HG03575 (cell line): ENCODE measurements at regions not wholly inside any gene's neighbourhood (a gene's known extent, or its start where the extent isn't known, plus 50 kb on each side); places are given as distances from the start of the nearest gene placed in this dataset.

Experiments used
- ATAC-seq: cut with Tn5 transposase; IDR thresholded peaks from one replicate; pipeline ENCODE4 v1.9.1; 2021; ENCODE audit not compliant: unreplicated experiment, insufficient number of reproducible peaks, low FRiP score; ENCODE audit errors: extremely low read depth

GRCh38 chr13:33940256-33940655 lies 122.3 kb downstream of the RFC3 start:
- ATAC-seq: no peak

DNA sequence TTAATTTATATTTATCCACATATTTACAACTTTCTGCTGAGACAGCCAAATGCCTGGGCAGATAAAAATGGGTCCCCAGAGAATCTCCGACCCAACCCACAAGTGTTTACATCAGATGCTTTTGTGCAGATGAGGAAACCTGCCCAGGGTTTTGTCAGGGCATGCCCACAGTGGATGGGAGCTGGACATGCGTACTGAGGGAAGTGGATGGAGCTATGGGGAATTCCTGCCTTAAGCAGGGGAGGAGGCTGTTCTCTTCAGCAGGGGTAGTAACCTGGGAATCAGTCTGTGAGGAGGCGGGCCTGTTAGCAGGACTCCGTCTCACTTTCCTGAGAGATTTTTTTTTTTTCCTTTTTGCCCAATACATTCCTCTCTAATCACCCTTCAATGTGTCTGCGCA lies 122.9 kb downstream of the RFC3 start:
- ATAC-seq: no peak

DNA sequence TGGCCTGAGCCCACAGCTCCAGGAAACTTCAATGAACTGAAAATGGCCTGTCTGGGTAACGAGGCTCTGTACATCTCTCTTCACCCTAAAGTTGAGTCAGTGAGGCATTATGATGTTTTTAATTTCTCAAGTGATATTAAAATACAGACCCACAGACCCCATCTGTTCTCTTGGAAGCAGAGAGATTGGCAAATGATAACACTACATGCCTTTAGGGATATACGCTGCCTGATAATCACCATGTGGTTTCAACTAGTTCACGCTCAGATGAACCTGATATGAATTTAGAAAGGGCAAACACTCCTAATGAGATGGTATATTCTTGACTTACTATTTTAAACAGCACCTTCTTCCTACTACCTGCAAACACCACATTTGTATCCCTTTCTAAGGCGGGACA lies 127.5 kb downstream of the RFC3 start:
- ATAC-seq: no peak

DNA sequence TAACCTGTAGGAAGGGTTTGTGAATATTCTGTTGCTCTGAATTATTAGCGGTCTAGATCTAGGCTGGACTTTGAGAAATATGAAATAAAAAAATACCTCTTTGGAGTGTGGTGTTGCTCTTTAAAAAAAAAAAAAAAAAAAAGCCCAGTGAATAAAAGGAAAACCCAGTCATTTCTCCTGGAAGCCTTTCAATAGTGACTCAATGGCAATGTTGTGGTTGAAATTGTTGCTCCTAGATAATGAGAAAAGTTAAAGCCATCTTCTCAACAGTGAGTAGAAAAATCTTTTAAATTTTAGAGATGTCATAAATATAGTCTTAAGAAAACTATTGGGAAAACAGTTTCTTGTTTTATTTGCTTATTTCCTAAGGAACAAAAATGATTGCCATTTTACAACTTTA lies 135.3 kb downstream of the RFC3 start:
- ATAC-seq: no peak

DNA sequence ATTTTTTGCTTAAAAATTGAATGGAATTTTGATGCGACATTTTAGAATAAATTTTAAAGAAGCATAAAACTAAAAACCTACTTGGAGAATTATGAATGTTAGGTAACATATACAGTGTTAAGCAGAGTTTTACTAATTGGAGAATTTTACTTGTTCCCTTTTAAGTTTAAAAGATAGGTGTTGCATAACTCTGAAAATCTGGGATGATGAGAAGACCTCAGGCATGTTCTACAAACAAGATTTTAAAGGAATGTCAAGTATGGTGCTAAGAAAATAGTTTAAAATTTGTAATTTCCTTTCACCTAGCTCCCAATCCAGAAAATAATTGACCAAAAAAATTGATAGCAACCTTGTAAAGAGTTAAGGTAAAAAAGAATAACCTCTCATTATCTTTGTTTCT lies 135.8 kb downstream of the RFC3 start:
- no peak for ATAC-seq

DNA sequence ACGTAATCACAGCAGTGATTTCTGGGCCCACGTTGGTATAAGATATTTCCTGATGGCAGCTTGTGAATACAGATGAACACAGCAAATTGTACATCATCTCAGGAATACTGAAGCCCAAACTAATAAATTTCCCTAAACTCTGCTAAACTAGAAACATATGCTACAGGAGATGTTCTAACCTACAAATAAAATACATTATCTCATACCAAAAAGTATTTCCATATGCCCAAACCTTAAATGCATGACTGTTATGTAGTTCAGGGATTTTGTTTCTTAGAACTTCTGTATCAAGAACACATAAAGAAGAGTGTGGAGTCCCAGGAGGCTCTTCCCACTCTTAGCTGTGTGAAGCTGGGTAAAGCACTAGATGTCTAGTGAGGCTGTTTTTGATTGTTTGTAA lies 138.4 kb downstream of the RFC3 start:
- no peak for ATAC-seq

GRCh38 chr13:33957497-33957905 lies 139.6 kb downstream of the RFC3 start:
- ATAC-seq: no peak

DNA sequence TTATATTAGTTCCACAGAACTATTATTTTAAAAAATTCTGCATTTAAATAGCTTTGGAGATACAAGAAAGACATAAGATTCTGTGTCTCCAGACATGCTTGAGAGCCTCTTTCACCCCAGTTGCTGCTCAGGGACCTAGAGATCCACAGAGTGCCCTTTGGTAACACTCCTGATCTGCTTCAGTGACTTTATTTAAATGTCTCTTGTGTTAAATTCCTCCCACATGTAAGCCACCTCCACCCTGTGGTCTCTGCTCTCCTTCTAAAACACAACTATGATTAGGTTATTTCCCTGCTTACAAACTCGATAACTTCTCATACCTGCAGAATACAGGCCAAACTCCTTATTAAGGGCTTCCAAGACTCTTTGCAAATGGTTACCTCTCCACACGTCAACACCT lies 141.0 kb downstream of the RFC3 start:
- no peak for ATAC-seq

- ATAC-seq: no peak
These were observed 145.2 kb downstream of the RFC3 start for GRCh38 chr13:33963134-33963533.

- ATAC-seq: no peak
These were observed 145.9 kb downstream of the RFC3 start for GRCh38 chr13:33963895-33964294.

DNA sequence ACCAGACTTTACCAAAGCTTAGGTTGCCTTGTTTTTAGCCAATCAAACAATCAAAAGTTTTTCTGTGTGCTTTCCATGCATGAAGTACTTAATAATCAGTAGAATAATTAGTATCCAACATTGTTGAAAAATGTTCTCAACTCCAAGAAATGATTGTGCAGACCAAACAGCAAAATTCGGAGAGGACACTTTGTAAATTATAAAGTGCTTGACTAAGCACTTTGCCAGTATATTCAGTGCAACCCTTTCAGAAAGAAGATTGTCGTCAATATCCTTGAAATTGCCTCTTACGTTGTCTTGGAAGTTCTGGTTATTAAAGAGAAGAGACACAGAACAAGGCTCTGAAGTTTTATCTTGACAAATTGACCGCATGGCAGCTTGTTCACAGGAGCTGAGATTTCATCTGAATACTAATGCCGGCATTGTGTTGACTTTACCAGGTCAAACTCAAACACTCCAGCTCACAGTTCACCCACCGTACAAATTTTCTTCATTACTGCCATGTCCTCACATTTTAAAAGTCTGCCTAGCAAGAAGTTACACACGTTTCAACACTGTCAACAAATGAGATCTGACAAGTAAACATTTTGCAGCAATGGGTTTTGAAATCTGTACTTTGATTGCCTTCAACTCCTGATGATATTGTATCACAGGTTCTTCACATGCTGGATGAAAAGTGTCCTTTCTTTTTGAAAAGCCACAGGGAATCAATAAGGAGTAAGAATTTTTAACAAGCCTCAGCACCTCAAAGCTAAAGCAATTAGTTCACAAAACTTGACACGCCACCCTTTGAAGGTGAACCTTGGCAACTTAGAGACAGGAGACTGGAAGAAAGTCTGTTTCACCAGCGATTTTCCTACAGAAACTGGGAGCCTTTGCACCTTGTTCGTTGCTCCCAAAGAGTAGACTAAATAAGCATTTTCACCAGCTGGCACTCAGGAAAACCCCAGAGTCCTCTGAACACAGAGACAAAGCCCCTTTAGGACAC lies 150.9 kb downstream of the RFC3 start:
- no peak for ATAC-seq

- no peak for ATAC-seq
These were observed 153.0 kb downstream of the RFC3 start for GRCh38 chr13:33970746-33971561.

GRCh38 chr13:33971562-33971819 lies 153.5 kb downstream of the RFC3 start:
- ATAC-seq: no peak

- no peak for ATAC-seq
These were observed 155.2 kb downstream of the RFC3 start for GRCh38 chr13:33973194-33973593.

GRCh38 chr13:33976965-33977364 lies 159.0 kb downstream of the RFC3 start:
- no peak for ATAC-seq

DNA sequence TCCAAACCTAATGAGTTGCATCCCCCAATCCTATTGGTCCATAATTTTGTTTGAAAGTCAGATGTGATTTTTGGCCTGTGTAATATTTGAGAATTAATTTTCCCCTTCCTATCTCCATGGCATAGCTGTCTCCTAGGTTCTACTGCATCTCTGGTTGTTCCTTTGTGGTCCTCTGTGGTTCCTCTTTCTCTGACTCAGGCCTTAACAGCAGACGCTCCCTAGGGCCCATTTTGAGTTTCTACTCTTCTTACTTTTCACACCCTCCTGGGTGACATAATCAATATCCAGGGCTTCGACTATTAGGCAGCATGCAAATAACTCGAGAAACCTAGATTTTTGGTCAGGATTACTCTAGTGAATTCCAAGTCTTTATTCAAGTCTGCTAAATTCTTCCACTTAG lies 160.7 kb downstream of the RFC3 start:
- no peak for ATAC-seq

DNA sequence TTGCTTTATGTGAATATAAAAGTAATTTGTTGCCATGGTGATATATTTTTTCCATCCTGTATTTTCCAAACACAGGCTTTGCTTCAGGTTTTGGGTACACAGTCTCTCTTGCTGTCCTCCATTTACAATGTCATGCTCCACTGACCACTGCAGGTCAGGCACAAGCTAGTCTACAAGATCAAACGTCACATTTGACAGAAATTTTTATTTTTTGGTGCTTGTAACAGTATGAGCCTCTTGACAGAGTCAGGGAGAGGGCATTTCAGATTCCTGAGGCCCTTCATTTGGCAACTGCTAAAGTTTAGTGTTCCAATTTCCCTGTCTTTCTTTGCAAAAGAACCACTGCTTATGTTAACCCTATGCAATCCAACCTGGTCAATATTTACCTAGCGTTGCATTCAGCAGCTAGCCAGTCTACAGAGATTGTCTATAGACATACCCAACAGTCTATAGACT lies 175.0 kb downstream of the RFC3 start:
- ATAC-seq: no peak

DNA sequence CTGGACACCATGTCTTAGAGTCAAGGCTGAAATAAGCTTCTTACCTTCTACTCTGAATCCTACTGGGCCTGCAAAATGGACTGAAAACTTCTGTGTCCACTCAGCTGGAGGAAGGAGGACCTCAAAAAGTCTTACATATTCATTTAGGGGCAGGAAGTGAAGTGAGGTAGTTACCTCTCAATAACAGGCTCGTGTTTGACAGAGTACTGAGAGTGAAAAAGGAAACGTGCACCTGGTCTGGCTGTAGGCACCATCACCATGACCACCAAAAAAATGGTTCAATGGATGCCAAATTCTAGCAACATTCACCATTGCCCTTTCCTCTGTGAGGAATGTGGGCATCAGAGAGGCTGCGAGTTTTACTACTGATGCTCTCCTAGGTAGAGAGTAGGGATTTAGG lies 176.2 kb downstream of the RFC3 start:
- no peak for ATAC-seq

- ATAC-seq: no peak
These were observed 177.0 kb downstream of the RFC3 start for GRCh38 chr13:33994826-33995502.

DNA sequence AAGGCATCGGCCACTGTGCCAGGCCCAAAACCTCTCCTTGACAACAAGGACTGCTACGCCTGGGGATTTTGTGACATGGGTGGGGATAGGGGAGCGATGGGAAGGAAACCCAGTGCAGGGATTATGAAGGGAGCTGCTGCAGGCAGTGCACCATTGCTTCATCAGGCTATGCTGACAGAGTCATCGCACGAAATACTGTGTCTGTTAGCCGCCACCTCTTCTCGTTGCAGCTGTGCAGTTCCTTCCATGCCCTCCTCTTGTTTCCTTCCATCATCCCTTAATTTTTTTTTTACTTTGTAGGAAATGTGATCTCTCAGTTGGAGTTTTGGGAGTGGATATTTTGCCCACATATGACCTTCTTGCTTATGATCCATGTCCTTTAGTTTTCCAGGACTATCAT lies 178.7 kb downstream of the RFC3 start:
- no peak for ATAC-seq
